Kidney (tissue), 13 donors: ENCODE measurements at regions not wholly inside any gene's neighbourhood (a gene's known extent, or its start where the extent isn't known, plus 50 kb on each side); places are given as distances from the start of the nearest gene placed in this dataset.
"Not testable (repeated sequence)": the region's sequence is repeated elsewhere in the genome, so short reads cannot be mapped to it uniquely, and the experiment has no call there.

ENCODE experiments used
- DNase-seq, 5 donors: peaks; one replicate each; pipeline ENCODE4 v3.0.0-alpha.2; 2013 to 2020
- FAIRE-seq: peaks from 2 replicates; lab custom pipeline; 2012; peaks lifted over from hg19 to GRCh38; lab: Jason Lieb, UNC
- H3K27ac ChIP-seq, 2 donors: one replicate each; pipeline ENCODE4 v1.7.0; 2013; ENCODE audit warnings: low read depth in 2 of 2, low read length in 2 of 2, inconsistent platforms in 1 of 2
- H3K27me3 ChIP-seq: one replicate; pipeline ENCODE4 v1.7.1; 2013; ENCODE audit warnings: low read length, inconsistent platforms; ENCODE audit not compliant: control insufficient read depth, insufficient read depth
- H3K36me3 ChIP-seq, 3 donors: one replicate each; pipeline versions ENCODE4 v1.7.0 to v1.7.1; 2013; ENCODE audit warnings: low read length in 3 of 3, control low read depth in 1 of 3, inconsistent platforms in 1 of 3; ENCODE audit not compliant: insufficient read depth in 3 of 3, control insufficient read depth in 2 of 3
- H3K4me1 ChIP-seq, 3 donors: one replicate each; pipeline versions ENCODE4 v1.7.0 to v1.7.1; 2013; ENCODE audit warnings: low read length in 3 of 3, inconsistent platforms in 1 of 3, low read depth in 1 of 3; ENCODE audit not compliant: control insufficient read depth in 2 of 3, insufficient read depth in 2 of 3
- H3K4me3 ChIP-seq, 3 donors: one replicate each; pipeline versions ENCODE4 v1.7.0 to v1.8.1; 2013; ENCODE audit warnings: low read length in 3 of 3, control low read depth in 1 of 3, inconsistent platforms in 1 of 3
- H3K9ac ChIP-seq, 3 donors: one replicate each; pipeline versions ENCODE4 v1.7.0 to v1.7.1; 2013; ENCODE audit warnings: low read length in 3 of 3, control low read depth in 1 of 3, inconsistent platforms in 1 of 3
- H3K9me3 ChIP-seq, 3 donors: one replicate each; pipeline versions ENCODE4 v1.7.0 to v1.7.1; 2013; ENCODE audit warnings: low read length in 3 of 3, control low read depth in 1 of 3, inconsistent platforms in 1 of 3; ENCODE audit not compliant: control insufficient read depth in 2 of 3, insufficient read depth in 1 of 3
- intact Hi-C: fragments of 100-400 bp; cut with DNase I; formaldehyde crosslinking; loops from one replicate; pipeline ENCODE4 v1.11.1; 2022
- TF ChIP-seq, protein P1 (sequence below): IDR thresholded peaks from 3 replicates; pipeline ENCODE4 v1.5.1; 2012; ENCODE audit warnings: mild to moderate bottlenecking, moderate library complexity, borderline replicate concordance; ENCODE audit not compliant: insufficient read depth; ENCODE audit errors: extremely low read depth
- donor health status: control.
- donor health status: control.
- donor health status: control.
- donor health status: control.
- donor health status: control.
- donor health status: DM: yes; HTN: yes; CAD: no.
- donor health status: Normal renal cell carcinoma (clear cell type).

DNA sequence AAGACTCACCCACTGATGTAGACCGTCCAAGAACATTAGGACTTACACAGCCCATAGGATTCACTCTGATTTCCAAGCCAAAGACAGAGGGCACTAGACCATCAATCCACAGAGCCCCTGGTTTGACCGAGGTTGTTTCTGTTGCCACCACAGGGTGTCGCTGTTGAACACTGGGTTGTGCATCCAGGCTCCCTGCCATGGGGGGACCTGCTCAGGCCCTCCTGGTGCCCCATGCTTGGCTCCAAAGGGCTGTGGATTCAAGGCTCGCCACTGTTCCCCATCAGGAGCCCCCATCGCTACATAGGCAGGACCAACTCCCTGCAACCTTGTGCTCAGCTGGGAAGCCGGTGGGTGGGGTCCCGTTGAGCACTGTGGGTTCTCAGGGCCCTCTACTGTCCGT, 128.0 kb upstream of the ANO1 start:
- Histone ChIP-seq H3K4me3 (no peak overlapping the region), H3K9me3 (no peaks in the 10 kb centered on the region), H3K4me1 (no peaks in the 10 kb centered on the region), H3K36me3 (no peaks in the 10 kb centered on the region), H3K9ac (no peak overlapping the region), H3K27ac (no peak overlapping the region), H3K27me3 (no peaks in the 10 kb centered on the region)
- intact Hi-C loops: no loop called here
- FAIRE-seq (no peak), DNase-seq (peak in 2 of 5 donors; percentile 30 to 70)
- TF ChIP-seq, protein P1, sequence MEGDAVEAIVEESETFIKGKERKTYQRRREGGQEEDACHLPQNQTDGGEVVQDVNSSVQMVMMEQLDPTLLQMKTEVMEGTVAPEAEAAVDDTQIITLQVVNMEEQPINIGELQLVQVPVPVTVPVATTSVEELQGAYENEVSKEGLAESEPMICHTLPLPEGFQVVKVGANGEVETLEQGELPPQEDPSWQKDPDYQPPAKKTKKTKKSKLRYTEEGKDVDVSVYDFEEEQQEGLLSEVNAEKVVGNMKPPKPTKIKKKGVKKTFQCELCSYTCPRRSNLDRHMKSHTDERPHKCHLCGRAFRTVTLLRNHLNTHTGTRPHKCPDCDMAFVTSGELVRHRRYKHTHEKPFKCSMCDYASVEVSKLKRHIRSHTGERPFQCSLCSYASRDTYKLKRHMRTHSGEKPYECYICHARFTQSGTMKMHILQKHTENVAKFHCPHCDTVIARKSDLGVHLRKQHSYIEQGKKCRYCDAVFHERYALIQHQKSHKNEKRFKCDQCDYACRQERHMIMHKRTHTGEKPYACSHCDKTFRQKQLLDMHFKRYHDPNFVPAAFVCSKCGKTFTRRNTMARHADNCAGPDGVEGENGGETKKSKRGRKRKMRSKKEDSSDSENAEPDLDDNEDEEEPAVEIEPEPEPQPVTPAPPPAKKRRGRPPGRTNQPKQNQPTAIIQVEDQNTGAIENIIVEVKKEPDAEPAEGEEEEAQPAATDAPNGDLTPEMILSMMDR: peak; percentile 21

- TF ChIP-seq, protein P1: no peak
- Histone ChIP-seq H3K4me1 (no peaks in the 10 kb centered on the region), H3K4me3 (no peak overlapping the region), H3K27ac (no peak overlapping the region), H3K36me3 (no peaks in the 10 kb centered on the region), H3K9ac (no peak overlapping the region), H3K27me3 (no peaks in the 10 kb centered on the region), H3K9me3 (no peaks in the 10 kb centered on the region)
- intact Hi-C loops: no loop called here
- no peak for FAIRE-seq
- peak in 1 of 5 donors; percentile 19 for DNase-seq
Observed at GRCh38 chr11:69950621-69951020, 127.5 kb upstream of the ANO1 start.

DNA sequence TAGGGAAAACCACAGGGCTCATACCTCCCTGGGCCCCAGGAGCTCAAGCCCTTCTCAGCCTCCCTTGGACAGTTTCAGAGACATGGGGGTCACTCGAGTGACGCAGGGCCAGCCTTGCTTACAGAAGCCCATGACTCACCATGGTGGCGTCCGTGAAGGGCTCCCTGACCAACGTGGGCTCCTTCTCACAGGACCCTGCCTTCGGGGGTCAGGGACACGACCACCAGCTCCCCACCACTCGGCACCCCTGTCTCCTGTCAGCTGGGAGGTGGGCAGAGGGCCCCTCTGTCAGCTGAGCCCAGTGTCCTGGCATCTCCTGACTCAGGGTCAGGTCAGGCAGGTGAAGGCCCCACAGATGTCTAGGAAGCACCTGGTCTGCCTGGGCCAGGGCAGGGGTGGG, 126.3 kb upstream of the ANO1 start:
- Histone ChIP-seq H3K27ac (no peak overlapping the region), H3K4me1 (no peaks in the 10 kb centered on the region), H3K4me3 (no peak overlapping the region), H3K9me3 (no peaks in the 10 kb centered on the region), H3K27me3 (no peaks in the 10 kb centered on the region), H3K36me3 (no peaks in the 10 kb centered on the region), H3K9ac (no peak overlapping the region)
- no peak for FAIRE-seq
- TF ChIP-seq, protein P1: no peak
- intact Hi-C loops: no loop called here
- peak in 1 of 5 donors; percentile 8 for DNase-seq

- H3K9me3 ChIP-seq, H3K4me1 ChIP-seq, FAIRE-seq, H3K36me3 ChIP-seq, H3K4me3 ChIP-seq, H3K27me3 ChIP-seq, H3K9ac ChIP-seq, intact Hi-C loops, H3K27ac ChIP-seq: not testable (repeated sequence)
- peak in 1 of 5 donors; percentile 23 for DNase-seq
Observed at GRCh38 chr11:69952229-69952975, 125.7 kb upstream of the ANO1 start.
